Pulmonary artery endothelial cell (primary cell): ENCODE measurements at regions not wholly inside any gene's neighbourhood (a gene's known extent, or its start where the extent isn't known, plus 50 kb on each side); places are given as distances from the start of the nearest gene placed in this dataset.
"Not testable (repeated sequence)": the region's sequence is repeated elsewhere in the genome, so short reads cannot be mapped to it uniquely, and the experiment has no call there.

ENCODE experiments used
- DNase-seq: peaks from one replicate; pipeline ENCODE4 v3.0.0-alpha.2; 2011; ENCODE audit warnings: low read depth, low spot score

GRCh38 chr7:85719981-85720953 is 533.4 kb upstream of the SEMA3D start:
- no peak for DNase-seq

GRCh38 chr7:85716353-85716752 is 529.5 kb upstream of the SEMA3D start:
- DNase-seq = no peak

- no peak for DNase-seq
These were observed 528.1 kb upstream of the SEMA3D start for GRCh38 chr7:85714951-85715350.

GRCh38 chr7:85714043-85714578 is 527.3 kb upstream of the SEMA3D start:
- DNase-seq = no peak

- no peak for DNase-seq
These were observed 526.3 kb upstream of the SEMA3D start for GRCh38 chr7:85713171-85713570.

GRCh38 chr7:85711894-85712293 is 525.0 kb upstream of the SEMA3D start:
- DNase-seq = no peak

GRCh38 chr7:85710960-85711359 is 524.1 kb upstream of the SEMA3D start:
- DNase-seq = no peak

- DNase-seq = no peak
These were observed 521.4 kb upstream of the SEMA3D start for GRCh38 chr7:85708221-85708620.

GRCh38 chr7:85705076-85705475 is 518.2 kb upstream of the SEMA3D start:
- DNase-seq = no peak

GRCh38 chr7:85703251-85704010 is 516.6 kb upstream of the SEMA3D start:
- no peak for DNase-seq

GRCh38 chr7:85702348-85702747 is 515.5 kb upstream of the SEMA3D start:
- DNase-seq = no peak

- DNase-seq = no peak
These were observed 512.6 kb upstream of the SEMA3D start for GRCh38 chr7:85699482-85699881.

GRCh38 chr7:85695533-85695932 is 508.7 kb upstream of the SEMA3D start:
- no peak for DNase-seq

GRCh38 chr7:85695041-85695440 is 508.2 kb upstream of the SEMA3D start:
- DNase-seq = no peak

- no peak for DNase-seq
These were observed 506.5 kb upstream of the SEMA3D start for GRCh38 chr7:85693326-85693725.

GRCh38 chr7:85688712-85689111 is 501.9 kb upstream of the SEMA3D start:
- no peak for DNase-seq

GRCh38 chr7:85686401-85687181 is 499.7 kb upstream of the SEMA3D start:
- DNase-seq = no peak

- DNase-seq = no peak
These were observed 499.0 kb upstream of the SEMA3D start for GRCh38 chr7:85685901-85686300.

GRCh38 chr7:85682833-85683620 is 496.2 kb upstream of the SEMA3D start:
- no peak for DNase-seq

- DNase-seq = no peak
These were observed 494.4 kb upstream of the SEMA3D start for GRCh38 chr7:85681241-85681640.

- DNase-seq = not testable (repeated sequence)
These were observed 488.2 kb upstream of the SEMA3D start for GRCh38 chr7:85675093-85675492.
